SH-SY5Y (cell line): ENCODE measurements at regions not wholly inside any gene's neighbourhood (a gene's known extent, or its start where the extent isn't known, plus 50 kb on each side); places are given as distances from the start of the nearest gene placed in this dataset.

ENCODE experiments used
- GATA2 ChIP-seq: IDR thresholded peaks from 2 replicates; pipeline ENCODE4 v1.6.1; 2011; ENCODE audit warnings: mild to moderate bottlenecking, low read depth, low read length
- GATA3 ChIP-seq: IDR thresholded peaks from 2 replicates; pipeline ENCODE4 v1.6.1; 2011; ENCODE audit warnings: low read depth, mild to moderate bottlenecking, low read length, moderate library complexity

DNA sequence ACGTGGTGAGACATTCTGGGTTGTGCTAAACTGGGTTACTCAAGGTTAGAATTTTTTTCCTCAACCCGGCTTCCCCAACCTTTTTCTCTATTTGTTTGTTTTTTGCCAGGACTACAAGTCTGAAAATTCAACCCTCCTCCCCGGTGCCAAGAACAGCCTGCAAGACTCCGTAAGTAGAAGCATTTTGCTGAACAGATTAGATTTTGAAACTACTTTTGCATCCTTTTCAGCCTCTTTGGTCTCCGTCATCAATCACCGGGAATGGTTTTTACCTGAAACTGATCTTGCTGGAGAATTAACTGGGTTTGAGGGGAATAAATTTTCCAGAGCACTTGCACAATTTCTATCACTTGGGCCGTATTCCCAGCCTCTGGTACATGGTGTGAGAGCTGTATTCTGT lies 501.2 kb upstream of the EEF2KMT start:
- TF ChIP-seq GATA2 (no peak), GATA3 (no peak)

DNA sequence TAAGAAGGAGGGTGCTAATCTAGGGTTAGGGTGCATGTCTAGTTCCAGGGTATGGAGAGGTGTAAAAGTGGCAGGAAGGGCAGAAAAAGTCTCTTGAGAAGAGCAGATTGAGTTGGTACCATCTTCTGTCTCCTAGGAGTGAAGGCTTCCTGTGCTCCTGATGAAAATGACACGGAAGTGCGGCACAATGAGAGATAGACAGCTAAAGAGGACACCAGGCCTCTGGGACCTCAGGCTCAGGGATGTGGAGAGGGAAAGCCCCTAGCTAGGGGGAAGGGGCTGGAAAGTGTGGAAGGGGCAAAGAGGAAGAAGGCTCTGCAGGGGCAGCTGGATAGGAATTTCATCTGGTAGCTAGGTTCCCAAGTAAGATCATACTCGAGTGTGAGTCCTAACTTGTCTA lies 498.3 kb upstream of the EEF2KMT start:
- TF ChIP-seq GATA2 (no peak), GATA3 (no peak)

DNA sequence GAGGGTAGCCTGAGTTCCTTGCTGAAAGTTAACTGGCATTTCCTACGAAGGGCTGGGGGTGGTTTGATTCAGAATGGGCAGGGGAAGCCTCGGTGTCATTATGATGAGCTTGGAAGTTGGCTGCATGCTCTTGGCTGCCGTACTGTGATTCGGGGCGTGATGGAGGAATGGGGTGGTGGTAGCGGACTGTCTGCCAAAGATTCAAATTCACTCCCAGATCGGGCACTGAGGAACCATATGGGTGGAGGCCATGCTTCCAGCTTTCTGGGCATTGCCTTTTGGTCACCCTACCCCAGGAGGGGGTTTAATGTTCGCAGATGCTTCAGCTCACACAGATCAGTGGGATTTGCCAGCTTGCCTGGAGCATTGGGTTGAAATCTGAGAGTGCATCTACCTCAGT lies 492.8 kb upstream of the EEF2KMT start:
- TF ChIP-seq GATA3: no peak
- TF ChIP-seq GATA2: no peak

DNA sequence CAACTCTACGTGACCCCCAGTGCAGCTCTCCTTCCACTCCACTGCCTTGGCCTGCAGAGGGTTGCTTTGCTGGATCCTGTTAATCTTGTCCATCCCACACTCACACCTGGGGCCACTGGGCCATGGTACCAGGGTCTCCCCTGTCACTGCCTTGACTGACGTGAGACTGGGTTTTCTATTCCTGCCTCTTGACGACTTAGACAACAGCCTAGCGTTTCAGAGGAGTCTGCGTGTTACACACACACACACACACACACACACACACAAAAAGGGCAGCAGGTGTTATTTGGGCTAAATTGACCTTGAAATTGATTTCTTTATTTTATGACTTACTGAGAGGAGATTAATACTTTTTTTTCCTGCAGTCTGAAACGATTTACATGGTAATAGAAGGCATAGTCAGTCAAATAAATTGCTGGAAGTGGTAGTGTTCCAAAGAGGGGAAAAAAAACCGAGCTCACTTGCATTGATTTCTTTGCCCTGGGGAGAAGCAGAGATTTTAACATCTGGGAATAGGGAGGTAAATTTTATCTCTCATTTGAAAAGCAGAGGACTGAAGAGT lies 492.3 kb upstream of the EEF2KMT start:
- TF ChIP-seq GATA2 (no peak), GATA3 (no peak)

DNA sequence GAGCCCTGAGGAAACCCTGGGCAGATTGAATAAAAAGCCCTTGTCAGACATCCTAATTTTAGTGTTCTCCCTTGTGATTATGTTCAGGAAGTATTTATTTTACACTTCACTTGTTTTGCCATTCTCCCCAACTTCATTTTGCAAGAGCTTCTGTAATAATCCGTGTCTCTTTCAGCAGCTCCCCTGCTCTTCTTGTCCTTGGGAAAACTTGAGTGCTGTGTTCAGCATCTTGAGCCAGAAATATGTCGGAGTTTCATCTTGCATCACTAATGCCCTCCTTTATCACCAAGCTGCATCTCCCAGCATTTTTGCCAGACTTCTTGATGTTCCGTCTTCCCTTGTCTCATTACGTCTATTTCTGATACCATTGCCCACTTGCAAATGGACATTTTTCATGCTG lies 486.5 kb upstream of the EEF2KMT start:
- TF ChIP-seq GATA3: no peak
- no peak for TF ChIP-seq GATA2

DNA sequence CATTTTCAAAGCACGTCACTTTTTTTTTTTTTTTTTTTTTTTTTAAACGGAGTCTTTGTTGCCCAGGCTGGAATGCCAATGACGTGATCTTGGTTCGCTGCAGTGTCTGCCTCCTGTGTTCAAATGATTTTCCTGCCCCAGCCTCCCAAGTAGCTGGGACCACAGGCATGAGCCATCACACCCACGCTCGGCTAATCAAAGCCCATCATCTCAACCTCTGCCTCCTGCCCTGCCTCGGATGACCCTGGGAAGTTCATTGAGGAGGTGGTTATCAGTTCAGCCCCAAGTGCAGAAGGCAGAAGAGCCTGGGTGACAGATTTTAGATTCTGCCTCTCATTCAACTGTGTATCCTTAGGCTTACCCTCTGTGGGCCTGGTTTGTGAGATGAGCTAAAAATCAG lies 484.9 kb upstream of the EEF2KMT start:
- TF ChIP-seq GATA3 (no peak), GATA2 (no peak)

DNA sequence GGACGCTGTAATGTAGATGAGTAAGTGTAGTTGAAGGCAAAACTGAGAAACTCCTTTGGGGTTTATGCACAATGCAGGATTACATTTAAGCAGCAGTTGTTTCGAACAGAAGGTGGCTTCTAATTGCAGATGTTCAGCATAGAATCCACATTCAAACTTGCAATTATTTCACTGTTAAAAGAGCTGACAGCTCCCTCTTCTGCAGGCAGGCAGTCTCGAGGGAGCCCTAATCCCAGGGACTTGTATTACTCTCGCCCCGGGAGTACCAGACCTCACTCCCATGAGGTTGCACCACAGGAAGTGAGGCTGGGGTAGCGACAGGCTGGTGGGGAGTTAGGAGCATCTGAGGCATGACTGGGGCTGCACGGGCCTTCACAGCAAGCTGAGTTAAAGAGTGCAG lies 484.3 kb upstream of the EEF2KMT start:
- no peak for TF ChIP-seq GATA2
- no peak for TF ChIP-seq GATA3

DNA sequence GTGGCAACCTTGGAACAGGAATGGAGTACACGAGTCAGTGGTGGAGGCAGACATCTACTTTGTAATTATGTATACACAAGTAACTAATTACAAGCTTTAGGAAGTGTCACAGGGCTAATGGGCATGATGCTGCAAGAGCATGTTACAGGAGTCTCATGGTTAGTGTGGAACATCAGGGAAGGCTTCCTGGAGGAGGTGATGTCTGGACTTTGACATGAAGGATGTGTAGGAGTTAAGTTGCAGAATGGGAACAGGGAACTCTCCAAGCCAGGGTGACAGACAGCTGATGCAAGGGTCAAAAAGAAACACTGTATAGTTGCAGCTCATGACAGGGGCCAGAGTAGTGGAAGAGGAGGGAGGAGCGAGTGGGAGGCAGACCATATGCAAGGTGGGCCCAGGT lies 483.8 kb upstream of the EEF2KMT start:
- TF ChIP-seq GATA2 (no peak), GATA3 (no peak)

DNA sequence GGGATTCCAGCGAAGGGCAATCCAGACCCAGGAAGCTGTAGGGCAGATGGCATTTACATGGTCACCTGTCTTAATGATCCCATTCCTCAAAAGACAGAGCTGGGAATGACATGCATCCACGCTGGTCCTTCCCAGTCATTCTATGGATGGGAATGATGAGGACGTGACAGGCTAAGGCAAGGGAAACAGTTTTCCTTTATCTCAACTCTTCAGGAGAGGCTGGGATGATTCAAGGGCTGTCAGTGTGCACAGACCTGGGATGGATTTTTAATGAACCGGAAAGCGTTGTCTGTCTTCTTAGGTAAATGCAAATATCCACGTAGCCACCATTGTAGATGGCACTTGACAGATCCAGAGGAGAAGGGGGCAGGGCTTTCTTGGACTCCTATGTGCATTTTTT lies 483.2 kb upstream of the EEF2KMT start:
- TF ChIP-seq GATA2: no peak
- TF ChIP-seq GATA3: no peak

DNA sequence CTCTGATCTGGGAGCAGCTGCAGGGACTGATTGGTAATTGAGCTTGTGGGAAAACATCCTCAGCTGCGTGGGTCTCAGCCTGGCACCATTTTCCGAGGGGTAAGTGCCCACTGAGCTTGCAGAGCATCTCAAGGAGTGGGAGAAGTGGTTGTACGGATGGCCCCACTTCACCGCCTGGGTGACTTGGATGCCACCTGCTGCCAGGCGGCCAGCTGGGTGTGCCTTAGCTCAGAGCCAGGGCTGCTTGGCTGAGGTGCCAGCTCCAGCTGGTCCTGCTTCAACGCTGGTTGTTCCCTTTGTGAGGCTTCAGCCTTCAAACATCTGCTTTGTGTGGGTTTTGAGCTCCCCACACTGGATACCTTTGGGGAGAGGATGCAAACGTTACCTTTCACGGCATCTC lies 482.7 kb upstream of the EEF2KMT start:
- TF ChIP-seq GATA3 (no peak), GATA2 (no peak)

DNA sequence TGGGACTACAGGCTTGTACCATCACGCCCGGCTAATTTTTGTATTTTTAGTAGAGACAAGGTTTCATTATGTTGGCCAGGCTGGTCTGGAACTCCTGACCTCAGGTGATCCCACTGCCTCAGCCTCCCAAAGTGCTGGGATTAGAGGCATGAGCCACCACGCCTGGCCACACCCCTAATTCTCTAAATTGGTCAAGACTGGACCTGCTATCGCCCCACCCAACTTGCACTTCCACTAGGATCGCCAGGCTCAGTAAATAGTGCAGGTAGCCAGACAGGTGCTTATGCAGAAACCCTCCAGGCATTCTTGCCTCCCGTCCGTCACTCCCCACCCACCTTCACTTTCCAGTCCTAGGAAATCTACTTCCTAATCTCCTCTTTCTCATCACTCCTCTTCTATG lies 481.4 kb upstream of the EEF2KMT start:
- TF ChIP-seq GATA3 (no peak), GATA2 (no peak)

DNA sequence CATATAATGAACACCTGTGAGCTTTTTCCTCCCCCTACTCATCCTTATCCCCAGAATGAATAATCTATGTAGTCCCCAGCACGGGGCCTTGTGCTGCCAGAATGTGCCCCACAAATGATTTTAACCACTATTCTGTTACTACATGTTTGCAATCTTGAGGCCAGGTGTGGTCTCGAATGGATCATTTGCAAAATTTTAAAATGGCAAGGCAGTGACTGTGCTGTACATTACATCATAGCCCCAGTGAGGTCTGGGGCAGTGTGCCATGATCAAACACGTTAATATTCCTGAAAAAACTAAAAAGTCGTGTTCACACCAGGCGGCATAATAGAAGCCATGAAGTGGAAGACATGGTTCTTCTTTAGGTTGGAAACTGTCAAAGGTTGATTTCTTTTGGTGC lies 479.9 kb upstream of the EEF2KMT start:
- TF ChIP-seq GATA2 (no peak), GATA3 (no peak)

DNA sequence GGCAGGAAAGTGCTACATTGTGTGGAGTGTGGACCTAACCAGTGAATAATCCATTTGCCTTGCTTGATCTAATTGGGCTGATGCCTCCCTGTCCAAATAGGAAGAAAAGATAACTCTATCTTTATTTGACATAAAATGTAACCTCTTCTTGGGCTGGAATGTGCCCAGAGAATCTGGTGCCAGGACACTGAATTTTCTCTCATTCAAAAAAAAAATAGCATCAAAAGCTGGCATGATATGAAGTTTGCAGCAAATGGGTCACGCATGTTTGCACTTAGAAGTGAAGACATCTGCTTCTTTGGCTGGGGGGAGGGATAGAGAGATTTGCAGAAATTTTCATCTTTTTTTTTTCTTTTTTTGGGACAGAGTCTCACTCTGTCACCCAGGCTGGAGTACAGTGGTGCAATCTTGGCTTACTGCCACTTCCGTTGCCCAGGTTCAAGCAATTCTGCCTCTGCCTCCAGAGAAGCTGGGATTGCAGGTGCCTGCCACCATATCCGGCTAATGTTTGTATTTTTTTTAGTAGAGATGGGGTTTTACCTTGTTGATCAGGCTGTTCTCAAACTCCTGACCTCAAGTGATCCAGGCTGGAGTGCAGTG lies 478.2 kb upstream of the EEF2KMT start:
- no peak for TF ChIP-seq GATA2
- TF ChIP-seq GATA3: no peak

DNA sequence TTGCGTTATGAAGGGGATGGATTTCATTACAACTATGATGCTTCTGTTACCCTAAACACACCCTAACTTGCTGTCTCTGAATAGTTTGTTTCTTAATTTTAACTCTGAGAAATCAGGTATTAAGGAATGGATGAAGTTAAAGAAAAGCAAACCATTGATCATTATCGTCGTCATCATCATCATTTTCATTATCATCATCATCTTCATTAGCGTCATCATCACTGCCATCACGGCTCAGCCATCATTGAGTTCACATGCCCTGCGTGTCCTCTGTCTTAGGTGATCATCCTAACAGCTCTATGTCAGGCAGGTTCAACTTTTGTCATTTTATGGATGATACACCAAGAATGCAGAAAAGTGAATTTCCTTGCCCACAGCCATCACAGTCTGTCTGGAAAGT lies 477.5 kb upstream of the EEF2KMT start:
- TF ChIP-seq GATA3: no peak
- TF ChIP-seq GATA2: no peak

DNA sequence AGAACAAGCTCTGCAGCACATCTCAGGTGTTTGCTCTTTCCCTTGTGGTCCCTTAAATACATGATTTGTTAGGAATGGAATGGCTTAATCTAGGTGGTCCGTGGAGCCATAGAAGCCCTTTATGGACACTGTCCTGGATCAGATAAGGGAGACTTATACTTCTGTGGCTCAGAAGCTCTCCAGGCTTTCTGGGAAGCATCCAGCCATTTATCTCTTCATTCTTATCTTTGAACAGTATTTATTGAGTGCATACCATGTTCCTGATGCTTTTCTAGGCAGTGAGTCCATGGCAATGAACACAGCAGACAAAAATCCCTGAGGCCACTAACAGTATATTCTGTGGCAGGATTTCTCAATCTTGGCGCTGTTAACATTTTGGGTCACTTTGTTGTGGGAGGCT lies 474.5 kb upstream of the EEF2KMT start:
- TF ChIP-seq GATA3 (no peak), GATA2 (peak; percentile 42; the same call in 1 of the 2 replicates)

DNA sequence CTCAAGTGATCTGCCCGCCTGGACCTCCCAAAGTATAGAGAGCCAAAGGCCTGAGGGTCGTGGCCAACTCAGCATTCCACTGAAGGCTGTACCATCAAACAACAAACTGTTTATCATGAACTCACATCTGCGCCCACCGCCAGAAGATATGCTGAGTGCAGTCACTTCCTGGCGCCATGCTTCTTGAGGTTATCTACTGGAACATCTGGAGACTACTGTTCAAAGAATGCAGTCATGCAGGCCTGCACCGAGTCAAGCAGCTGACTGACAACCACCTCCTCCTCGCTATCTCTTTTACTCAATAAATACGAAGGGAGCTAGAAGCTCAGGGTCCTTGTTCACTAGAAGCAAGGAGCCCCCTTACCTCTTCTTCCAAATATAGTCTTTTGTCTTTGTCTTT lies 473.9 kb upstream of the EEF2KMT start:
- no peak for TF ChIP-seq GATA2
- no peak for TF ChIP-seq GATA3

DNA sequence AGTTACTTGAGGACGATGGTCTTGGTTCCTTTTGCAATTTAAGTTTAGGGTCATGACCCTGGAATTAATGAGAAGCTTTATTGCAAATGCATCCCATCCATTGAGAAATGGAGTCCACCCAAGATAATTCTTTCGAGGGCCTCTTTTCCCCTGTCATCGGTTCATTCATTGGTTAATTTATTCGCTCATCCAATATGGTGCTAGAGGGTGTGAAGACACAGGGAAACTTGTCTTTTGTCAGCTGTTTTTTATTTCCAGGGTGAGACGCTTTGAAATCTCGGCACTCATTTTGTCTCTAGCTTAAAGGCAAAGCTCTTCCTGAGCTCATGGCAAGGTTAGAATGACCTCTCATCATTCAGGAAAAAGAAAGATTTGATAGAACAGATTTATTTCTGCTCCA lies 464.2 kb upstream of the EEF2KMT start:
- TF ChIP-seq GATA3: no peak
- TF ChIP-seq GATA2: no peak
